Effector memory CD4-positive, alpha-beta T cell (primary cell): ENCODE measurements at regions not wholly inside any gene's neighbourhood (a gene's known extent, or its start where the extent isn't known, plus 50 kb on each side); places are given as distances from the start of the nearest gene placed in this dataset.
"Not testable (repeated sequence)": the region's sequence is repeated elsewhere in the genome, so short reads cannot be mapped to it uniquely, and the experiment has no call there.

Experiments
- DNase-seq, 3 donors: peaks; one replicate each; pipeline ENCODE4 v3.0.0-alpha.2; 2020
- H3K27ac ChIP-seq: 2 replicates; pipeline ENCODE4 v1.7.0; 2013; ENCODE audit warnings: mild to moderate bottlenecking, low read length, moderate library complexity; ENCODE audit not compliant: insufficient read depth, poor library complexity, severe bottlenecking
- H3K27me3 ChIP-seq: replicated peaks from 2 replicates; pipeline ENCODE4 v1.7.0; 2013; ENCODE audit warnings: mild to moderate bottlenecking, low read length; ENCODE audit not compliant: insufficient read depth, control insufficient read depth, poor library complexity, severe bottlenecking
- H3K36me3 ChIP-seq: 2 replicates; pipeline ENCODE4 v1.7.0; 2013; ENCODE audit warnings: mild to moderate bottlenecking, low read length, moderate library complexity; ENCODE audit not compliant: control insufficient read depth, insufficient read depth
- H3K4me1 ChIP-seq: 2 replicates; pipeline ENCODE4 v1.7.0; 2013; ENCODE audit warnings: low read length, mild to moderate bottlenecking; ENCODE audit not compliant: control insufficient read depth, insufficient read depth, poor library complexity, severe bottlenecking
- H3K4me3 ChIP-seq: 2 replicates; pipeline ENCODE4 v1.7.0; 2013; ENCODE audit warnings: low read length, low read depth, mild to moderate bottlenecking; ENCODE audit not compliant: insufficient read depth, poor library complexity, severe bottlenecking
- H3K9me3 ChIP-seq: 2 replicates; pipeline ENCODE4 v1.7.0; 2013; ENCODE audit warnings: mild to moderate bottlenecking, low read length, moderate library complexity; ENCODE audit not compliant: control insufficient read depth

DNA sequence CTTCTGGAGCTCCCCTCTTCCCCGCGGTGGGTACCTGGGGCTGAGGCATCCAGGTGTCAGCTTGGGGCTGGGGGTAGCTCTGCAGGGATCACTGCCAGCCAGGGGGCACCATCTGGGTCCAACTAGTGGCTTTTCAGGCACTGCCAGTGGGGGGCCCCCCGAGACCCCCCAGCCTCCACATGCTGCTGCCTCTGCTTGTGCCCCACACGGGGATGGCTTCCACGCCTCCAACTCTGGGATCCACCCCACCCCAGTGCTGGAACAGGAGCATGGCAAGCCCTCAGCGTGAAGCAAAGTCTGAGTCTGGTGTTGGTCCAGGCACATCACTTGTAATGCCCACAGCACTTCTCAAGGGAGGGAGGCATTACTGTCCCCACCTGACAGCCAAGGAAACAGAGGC lies 260.5 kb upstream of the MVB12B start:
- DNase-seq, result no peak
- Histone ChIP-seq H3K36me3 (no peaks in the 10 kb centered on the region), H3K9me3 (no peaks in the 10 kb centered on the region), H3K4me3 (no peak overlapping the region), H3K4me1 (no peaks in the 10 kb centered on the region), H3K27ac (no peak overlapping the region), H3K27me3 (peaks cover 3% of the 10 kb centered on the region)

DNA sequence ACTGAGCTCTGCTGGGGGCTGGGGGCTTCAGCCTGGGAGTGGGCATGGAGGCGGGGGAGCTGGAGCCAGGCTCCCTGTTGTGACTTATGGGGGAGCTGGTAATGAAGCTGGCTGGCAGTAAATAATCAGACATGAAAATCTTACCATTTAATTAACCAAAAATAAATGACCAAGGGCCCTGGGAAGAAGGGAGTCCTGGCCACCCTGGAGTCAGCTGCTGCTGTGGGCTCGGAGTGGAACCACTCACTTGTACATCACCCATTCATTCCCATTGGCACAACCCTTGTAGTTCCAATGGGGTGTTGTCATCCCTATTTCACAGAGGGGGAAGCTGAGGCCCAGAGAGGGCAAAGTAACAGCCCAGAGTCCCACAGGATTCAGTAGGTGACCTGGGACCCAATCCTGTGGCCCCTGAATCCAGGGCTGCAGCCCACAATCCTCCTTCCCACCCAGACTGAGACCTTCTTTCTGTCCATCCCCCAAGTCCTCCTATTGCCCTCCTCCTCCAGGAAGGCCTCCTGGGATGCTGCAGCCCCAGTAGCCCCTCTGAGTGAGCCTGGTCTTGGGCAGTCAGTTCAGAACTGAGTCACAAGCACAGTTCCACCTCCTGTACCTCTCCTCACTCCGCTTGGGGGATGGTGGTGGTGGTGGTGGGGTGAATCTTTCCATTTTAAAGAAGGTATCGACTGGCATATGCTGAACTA lies 259.4 kb upstream of the MVB12B start:
- H3K36me3 ChIP-seq, result no peaks in the 10 kb centered on the region
- H3K4me1 ChIP-seq, result no peaks in the 10 kb centered on the region
- DNase-seq, result no peak
- no peak overlapping the region for H3K27ac ChIP-seq
- H3K9me3 ChIP-seq, result no peaks in the 10 kb centered on the region
- no peak overlapping the region for H3K4me3 ChIP-seq
- peaks cover 3% of the 10 kb centered on the region for H3K27me3 ChIP-seq

DNA sequence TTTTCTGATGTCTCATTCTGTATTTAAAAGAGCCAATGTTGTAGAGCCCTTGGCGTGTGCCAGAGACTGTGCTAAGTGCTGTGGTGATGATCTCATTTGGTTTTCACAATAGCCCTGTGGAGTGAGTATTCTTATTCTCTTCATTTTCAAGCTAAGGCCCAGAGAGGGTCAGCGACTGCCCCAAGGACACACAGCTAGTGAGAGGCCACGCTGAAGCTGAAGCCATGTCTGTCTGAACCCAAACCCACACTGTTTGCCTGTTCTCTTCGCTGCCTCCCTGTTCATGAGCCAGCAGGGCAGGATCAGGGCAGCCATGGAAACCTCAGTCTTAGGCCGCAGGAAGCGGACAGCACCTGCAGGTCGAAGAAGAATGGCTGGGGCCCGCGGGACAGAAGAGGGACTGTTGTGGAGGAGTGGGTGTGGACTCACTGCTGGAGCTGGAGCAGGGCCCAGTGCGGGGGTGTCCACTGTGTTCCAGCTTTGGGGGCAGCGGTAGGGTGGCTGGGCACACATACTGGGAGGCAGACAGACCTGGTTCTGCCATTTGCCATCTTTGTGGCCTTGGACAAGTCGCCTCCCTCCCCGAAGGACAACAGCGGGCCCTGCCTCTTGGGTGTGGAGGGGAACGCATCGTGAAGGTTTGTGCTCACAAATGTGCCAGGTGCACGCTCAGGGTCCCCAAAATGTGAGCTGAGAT lies 257.9 kb upstream of the MVB12B start:
- H3K4me3 ChIP-seq, result no peak overlapping the region
- no peaks in the 10 kb centered on the region for H3K4me1 ChIP-seq
- no peaks in the 10 kb centered on the region for H3K36me3 ChIP-seq
- H3K27ac ChIP-seq, result no peak overlapping the region
- H3K9me3 ChIP-seq, result no peaks in the 10 kb centered on the region
- DNase-seq, result no peak
- peaks cover 3% of the 10 kb centered on the region for H3K27me3 ChIP-seq

DNA sequence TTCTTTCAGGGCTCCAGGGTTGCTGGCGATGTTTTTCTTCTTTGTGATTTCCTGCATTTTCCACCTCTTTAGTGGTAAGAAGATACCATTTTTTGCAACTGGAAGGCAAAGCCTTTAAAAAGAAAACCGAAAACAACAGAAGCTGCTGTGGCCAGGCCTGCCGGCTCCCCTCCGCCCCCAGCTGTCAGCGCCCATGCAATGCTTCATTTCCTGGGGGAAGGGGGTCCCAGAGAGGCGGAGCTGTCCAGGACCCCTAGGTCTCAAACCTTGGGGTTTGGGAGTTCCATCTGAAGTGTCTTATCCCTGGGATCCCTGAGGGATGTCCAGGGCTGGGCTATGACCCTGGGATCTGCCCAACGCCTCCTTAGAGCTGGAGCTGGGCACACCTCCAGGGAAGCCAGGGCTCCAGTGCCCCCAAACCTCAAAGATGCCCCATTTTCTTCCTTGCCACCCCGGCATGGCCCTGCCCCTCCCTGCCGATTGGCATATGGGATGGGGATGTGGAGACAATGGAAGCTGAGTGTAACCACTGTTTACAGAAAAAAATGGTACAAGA lies 257.2 kb upstream of the MVB12B start:
- H3K4me1 ChIP-seq, result no peaks in the 10 kb centered on the region
- H3K4me3 ChIP-seq, result no peak overlapping the region
- peaks cover 3% of the 10 kb centered on the region for H3K27me3 ChIP-seq
- no peaks in the 10 kb centered on the region for H3K9me3 ChIP-seq
- H3K36me3 ChIP-seq, result no peaks in the 10 kb centered on the region
- no peak for DNase-seq
- no peak overlapping the region for H3K27ac ChIP-seq

DNA sequence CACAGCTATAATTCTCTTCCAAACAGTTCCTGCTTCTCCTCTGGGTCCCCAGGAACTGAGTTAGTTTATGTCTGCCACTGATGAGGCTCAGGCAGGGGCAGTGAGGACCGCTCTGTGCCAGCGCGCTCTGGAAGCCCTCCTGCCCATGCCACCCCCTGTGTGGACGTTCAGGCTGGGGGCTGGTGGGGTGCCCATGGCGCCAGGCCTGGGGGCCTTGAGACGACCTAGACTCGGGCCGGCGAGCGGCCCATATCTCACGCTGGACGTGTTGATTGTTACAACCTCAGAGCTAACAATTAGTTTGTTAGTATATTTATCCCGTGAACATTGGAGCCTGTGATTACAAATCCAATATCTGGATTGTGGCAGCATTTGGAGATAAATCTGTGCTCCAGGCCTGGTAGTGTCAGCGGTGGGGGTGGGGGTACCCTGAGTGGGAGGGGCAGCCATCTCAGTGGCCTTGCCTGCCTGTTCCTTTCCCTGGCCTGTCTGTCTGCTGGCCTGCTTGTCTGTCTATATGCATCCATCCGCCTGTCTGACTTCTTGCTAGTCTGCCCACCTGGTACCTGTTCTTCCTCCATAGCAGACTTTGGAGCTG lies 256.5 kb upstream of the MVB12B start:
- H3K4me3 ChIP-seq, result no peak overlapping the region
- H3K27me3 ChIP-seq, result peaks cover 3% of the 10 kb centered on the region
- no peaks in the 10 kb centered on the region for H3K4me1 ChIP-seq
- H3K27ac ChIP-seq, result no peak overlapping the region
- DNase-seq, result no peak
- H3K36me3 ChIP-seq, result no peaks in the 10 kb centered on the region
- H3K9me3 ChIP-seq, result no peaks in the 10 kb centered on the region

DNA sequence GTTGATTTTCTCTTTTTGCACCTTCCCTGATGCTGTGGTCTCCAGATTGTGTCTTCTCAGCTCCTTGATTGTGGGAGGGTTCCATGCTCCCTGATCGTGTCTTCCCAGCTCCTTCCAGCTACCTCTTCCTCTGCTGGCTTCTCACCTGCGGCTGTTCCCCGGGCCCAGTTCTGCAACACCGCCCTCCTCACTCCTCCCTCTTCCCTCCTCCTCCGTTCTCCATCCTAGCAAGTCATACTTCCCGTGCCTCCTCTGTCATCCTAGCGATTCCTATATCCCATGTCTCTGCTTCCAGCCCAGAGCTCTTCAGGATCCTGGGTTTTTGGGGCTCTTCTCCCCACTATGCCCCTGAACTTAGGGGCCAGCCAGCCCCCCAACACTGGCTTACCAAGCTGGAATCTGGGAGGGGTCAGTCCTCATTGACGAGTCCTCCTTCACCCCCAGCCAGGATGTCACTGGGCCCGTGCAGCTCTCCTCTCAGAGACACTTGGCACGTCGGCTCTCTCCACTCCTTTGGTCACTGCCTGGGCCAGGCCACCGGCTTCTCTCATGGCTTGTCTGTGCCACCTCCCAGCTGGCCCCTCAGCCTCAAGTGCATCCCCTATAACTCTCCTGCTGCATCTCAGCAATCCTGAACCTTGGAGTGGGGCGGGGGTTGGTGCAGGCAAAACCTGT lies 255.4 kb upstream of the MVB12B start:
- no peaks in the 10 kb centered on the region for H3K36me3 ChIP-seq
- H3K4me3 ChIP-seq, result no peak overlapping the region
- no peaks in the 10 kb centered on the region for H3K4me1 ChIP-seq
- no peaks in the 10 kb centered on the region for H3K9me3 ChIP-seq
- no peak for DNase-seq
- H3K27me3 ChIP-seq, result peaks cover 3% of the 10 kb centered on the region
- H3K27ac ChIP-seq, result no peak overlapping the region

DNA sequence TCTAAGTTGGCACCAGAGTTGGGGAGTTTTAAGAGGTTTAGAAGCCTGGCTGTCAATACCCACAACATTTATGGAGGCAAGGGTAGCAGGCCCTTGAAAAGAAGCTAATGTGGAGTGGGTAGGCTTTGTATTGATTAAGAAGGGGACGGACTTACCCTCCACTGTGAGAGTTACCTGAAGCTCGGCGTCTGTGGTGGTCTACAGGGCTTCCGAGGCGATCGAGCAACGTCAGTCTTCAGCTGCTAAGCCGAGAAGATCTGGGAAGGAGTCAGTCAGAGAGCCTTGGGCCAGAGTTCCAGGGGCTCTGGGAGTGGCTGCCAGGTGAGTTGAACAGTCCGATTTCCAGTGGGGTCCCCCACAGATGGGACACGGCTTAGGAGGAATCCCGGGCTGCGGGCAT lies 249.0 kb upstream of the MVB12B start:
- not testable (repeated sequence) for H3K36me3 ChIP-seq, H3K27ac ChIP-seq, H3K27me3 ChIP-seq, DNase-seq, H3K4me1 ChIP-seq, H3K4me3 ChIP-seq, H3K9me3 ChIP-seq

DNA sequence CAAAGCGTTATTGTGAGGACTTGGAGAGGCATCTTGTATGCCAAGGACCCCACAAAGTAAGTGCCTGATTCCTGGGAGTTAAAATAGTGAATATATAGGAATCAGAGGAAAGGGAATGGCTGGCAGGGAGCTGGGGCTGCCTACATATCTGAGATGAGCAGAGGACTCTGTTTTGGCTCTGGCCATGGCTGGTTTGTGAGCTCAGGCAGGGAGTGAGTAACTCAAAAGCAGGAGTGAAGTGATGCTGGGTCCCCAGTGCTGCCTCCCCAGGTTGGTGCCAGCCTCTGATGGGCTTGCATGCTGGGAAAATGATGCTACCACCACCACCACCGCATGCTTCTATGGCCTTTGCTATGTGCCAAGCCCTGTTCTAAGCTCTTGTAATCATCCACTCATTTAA lies 246.0 kb upstream of the MVB12B start:
- no peak for DNase-seq
- no peaks in the 10 kb centered on the region for H3K27me3 ChIP-seq
- no peaks in the 10 kb centered on the region for H3K36me3 ChIP-seq
- H3K27ac ChIP-seq, result no peak overlapping the region
- H3K4me3 ChIP-seq, result no peak overlapping the region
- H3K9me3 ChIP-seq, result no peaks in the 10 kb centered on the region
- no peaks in the 10 kb centered on the region for H3K4me1 ChIP-seq

DNA sequence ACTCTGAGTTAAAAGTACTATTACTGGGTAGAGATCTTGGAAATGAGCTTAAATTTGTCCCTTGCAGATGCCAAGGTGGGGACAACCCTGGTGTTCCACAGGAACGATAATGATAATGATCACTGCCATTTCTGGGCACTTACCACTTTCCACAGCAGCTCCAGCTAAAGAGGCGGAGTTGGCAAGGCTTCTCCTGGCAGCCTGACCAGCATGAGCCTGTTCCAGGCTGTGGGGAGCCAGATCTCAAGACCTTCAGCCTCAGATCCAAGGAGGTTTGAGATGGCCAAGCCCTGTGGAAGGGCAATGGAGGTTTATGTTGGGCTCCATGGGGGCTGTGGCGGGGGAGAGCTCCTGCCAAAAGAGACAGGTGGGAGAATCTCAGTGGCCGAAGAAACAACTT lies 244.9 kb upstream of the MVB12B start:
- Histone ChIP-seq H3K27ac (no peak overlapping the region), H3K27me3 (no peaks in the 10 kb centered on the region), H3K4me3 (no peak overlapping the region), H3K9me3 (no peaks in the 10 kb centered on the region), H3K4me1 (no peaks in the 10 kb centered on the region), H3K36me3 (no peaks in the 10 kb centered on the region)
- no peak for DNase-seq

DNA sequence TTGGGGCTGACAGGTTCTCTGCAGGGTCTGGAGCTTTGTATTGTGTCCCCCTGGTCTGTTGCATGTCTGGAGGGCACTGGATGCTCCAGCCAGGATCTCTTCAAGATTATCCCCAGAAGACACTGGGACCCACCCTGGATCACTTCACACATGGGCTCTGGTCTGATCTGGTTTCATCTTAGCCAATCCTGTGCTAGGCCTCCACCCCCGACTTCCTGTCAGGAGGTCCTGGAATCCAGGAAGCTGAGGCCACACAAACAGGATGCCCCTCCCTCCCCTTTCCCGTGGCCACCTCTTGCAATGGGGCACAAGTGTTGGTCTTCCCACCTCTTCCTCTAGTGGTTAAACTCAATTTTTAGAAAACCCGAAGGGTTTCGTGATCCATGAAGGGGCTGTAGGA lies 242.6 kb upstream of the MVB12B start:
- Histone ChIP-seq H3K9me3 (no peaks in the 10 kb centered on the region), H3K27ac (no peak overlapping the region), H3K4me1 (no peaks in the 10 kb centered on the region), H3K27me3 (no peaks in the 10 kb centered on the region), H3K4me3 (no peak overlapping the region), H3K36me3 (no peaks in the 10 kb centered on the region)
- DNase-seq, result no peak
